HG02938 (cell line): ENCODE measurements at regions not wholly inside any gene's neighbourhood (a gene's known extent, or its start where the extent isn't known, plus 50 kb on each side); places are given as distances from the start of the nearest gene placed in this dataset.

Experiments used
- ATAC-seq: cut with Tn5 transposase; IDR thresholded peaks from one replicate; pipeline ENCODE4 v1.9.1; 2021; ENCODE audit warnings: mild to moderate bottlenecking, moderate library complexity; ENCODE audit not compliant: unreplicated experiment

- no peak for ATAC-seq
Measured at GRCh38 chr14:56494167-56494566, 85.4 kb upstream of the TMEM260 start.

GRCh38 chr14:56498112-56498511 lies 81.5 kb upstream of the TMEM260 start:
- ATAC-seq, result no peak

DNA sequence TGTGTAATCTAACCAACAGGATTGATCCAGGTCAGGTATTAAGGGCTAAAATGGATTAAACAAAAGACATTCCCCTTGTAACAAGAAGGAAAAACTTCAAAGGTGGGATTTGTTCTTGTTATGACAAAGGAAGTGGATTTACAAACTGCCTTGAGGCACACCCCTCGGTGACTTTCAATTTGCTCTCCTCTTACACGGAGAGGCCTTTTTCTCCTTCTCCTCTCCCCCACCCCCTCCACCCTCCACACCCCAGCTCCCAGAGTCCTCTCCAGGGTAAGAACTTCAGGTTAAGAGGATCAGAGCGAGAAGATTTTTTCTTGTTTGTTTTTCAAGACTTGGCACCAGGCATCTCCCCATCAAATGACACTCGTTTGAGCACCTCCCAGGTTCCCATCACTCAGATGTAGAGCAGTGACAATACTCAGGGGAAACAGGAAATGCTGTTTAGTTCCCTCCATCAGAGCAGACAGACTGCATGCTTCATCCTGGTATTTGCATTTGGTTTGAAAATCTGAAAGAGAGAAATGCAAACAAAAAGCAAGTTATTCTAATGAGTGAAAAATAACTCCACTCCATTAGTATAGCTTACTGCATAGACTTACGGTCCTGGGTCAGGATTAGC lies 77.6 kb upstream of the TMEM260 start:
- no peak for ATAC-seq

GRCh38 chr14:56505361-56505760 lies 74.2 kb upstream of the TMEM260 start:
- ATAC-seq, result no peak

GRCh38 chr14:56512521-56512920 lies 67.1 kb upstream of the TMEM260 start:
- no peak for ATAC-seq

DNA sequence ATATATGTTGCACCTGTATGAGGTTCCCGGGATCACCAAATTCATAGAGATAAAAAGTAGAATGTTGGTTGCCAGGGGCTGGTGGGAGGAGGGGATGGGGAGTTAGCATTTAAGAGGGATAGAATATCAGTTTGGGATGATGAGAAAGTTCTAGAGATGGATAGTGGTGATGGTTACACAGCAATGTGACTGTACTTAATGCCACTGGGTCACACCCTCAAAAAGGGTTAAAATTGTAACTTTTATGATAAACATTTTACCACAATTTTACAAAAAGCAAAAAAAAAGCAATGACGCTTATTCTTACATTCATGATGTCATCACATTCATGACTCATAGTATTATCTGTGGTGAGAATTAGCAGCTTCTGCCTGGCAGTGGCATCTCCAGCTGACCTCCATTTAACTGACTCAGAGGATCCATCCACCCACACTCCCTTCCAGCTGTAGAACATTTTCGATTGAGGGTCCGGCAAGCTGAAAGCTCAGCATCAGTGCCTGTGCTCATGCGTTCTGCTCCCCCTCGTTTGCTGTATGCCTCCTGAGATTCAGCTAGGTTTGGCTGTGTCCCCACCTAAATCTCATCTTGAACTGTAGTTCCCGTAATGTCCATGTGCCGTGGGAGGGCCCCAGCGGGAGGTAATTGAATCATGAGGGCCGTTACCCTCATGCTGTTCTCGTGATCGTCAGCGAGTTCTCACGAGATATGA lies 64.8 kb upstream of the TMEM260 start:
- ATAC-seq, result no peak

DNA sequence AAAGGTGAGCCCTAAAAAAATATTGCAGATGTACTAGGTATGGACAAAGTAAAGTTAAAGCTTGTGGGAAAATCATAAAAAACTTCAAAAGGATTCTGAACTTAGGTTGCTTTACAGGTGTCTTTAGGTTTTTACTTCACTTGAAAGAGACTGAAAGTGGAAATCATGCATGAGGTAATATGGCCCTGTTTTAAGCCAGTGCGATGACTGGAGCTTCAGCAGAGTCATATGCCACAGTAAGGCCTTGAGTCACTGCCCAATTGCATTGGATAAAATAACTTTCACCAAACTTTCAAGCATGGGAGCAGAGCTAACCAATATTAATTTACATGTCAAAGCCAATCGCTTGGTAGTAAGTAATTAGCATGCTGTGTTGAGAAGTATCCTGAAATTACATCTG lies 63.9 kb upstream of the TMEM260 start:
- ATAC-seq, result no peak

DNA sequence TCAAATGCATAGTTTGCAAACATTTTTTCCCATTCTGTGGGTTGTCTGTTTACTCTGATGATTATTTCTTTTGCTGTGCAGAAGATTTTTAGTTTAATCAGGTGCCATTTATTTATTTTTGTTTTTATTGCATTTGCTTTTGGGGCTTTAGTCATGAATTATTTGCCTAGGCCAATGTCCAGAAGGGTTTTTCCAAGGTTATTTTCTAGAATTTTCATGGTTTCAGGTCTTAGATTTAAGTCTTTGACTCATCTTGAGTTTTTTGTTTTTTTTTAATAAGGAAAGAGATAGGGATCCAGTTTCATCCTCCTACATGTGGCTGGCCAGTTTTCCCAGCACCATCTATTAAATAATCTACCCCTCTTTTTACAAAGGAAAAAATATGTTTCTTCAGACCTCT lies 57.2 kb upstream of the TMEM260 start:
- no peak for ATAC-seq

DNA sequence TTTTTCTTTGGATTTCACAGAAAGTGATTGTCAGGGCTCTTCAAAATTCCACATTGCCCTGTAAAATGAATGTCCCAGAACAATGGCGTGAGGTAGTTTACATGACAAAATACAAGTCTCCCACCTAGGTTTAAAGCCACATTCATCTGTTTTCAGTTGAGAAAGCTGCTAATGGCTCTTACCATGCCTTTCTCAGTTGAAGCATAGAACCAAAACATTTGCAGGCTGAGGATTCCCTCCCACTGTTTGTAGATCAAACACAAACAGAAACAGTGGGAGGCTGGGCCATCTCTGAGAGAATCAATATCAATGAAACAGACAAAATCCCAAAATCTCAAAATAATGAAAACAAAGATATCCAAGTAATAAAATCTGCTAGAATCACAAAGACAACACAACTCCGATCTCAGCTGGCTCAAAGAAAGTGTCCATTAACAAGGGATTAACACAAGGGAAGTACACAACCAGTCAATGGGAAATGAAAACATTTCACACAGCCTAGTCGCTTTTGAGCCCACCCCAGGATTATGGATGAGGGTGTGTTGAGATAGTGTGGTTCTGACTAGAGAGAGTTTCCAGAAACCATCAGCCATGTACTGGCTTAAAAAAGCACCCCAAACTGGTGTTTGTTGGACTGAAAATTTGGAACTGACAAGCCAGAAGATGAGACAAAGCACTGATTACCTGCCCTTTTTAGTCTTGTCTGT lies 54.5 kb upstream of the TMEM260 start:
- no peak for ATAC-seq

DNA sequence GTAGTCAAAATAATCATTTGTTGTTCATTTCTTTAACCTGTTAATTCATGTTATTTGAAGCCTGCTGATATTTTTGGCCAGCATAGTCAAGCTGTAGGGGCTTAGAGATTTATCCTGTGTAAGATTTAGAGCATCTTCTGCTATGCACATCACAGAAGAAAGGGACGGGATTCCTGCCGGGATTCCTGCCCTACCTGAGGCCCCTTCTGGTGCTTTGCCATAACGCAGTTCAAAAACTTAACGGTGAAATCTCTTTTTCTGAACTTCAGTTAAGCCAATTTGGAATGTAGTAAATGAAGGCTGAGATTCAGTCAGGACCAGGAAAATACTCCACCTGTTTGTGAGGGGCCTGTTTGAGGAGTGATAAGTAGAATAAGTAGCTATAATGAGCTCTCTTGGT lies 50.7 kb upstream of the TMEM260 start:
- no peak for ATAC-seq
